HG03060 (cell line): ENCODE measurements at regions not wholly inside any gene's neighbourhood (a gene's known extent, or its start where the extent isn't known, plus 50 kb on each side); places are given as distances from the start of the nearest gene placed in this dataset.

Experiments
- ATAC-seq: cut with Tn5 transposase; IDR thresholded peaks from one replicate; pipeline ENCODE4 v1.9.1; 2021; ENCODE audit warnings: low read depth, moderate number of reproducible peaks; ENCODE audit not compliant: unreplicated experiment

DNA sequence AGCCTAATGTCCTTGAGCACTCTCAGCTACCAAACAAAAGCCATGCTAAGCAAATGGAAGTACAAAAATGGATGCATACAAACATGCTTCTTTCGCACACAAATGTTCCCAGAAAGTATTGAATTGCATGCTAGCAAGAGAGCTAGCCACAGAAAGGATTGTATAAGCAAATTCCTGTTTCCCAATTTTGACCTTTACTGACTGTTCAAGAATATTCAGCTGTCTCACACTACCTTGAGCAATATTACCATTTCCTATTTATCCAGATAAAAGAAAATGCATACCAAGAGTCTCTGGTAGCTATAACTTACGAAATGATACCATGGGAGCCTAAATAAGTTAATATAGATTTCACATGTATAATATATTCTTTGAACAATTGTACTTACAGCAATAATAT, 264.6 kb downstream of the TMEM167A start:
- ATAC-seq: no peak

DNA sequence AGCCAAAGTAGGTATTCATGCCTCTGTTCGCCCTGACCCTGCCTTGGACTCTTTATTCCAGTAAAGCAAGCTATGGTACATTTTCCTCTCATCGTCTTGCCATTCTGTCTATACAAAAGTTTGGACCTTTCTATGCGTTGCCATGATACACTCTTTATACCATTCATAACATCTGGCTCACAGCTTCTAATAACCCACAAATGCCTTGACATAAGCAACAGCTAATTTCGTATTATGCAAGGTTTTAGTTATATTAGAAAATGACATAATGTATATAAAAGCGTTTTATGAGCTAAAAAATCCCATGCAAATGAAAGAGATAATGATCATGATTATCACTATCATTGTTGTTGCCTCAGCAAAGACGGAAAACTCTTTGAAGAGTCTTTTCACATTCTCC, 265.7 kb downstream of the TMEM167A start:
- no peak for ATAC-seq

DNA sequence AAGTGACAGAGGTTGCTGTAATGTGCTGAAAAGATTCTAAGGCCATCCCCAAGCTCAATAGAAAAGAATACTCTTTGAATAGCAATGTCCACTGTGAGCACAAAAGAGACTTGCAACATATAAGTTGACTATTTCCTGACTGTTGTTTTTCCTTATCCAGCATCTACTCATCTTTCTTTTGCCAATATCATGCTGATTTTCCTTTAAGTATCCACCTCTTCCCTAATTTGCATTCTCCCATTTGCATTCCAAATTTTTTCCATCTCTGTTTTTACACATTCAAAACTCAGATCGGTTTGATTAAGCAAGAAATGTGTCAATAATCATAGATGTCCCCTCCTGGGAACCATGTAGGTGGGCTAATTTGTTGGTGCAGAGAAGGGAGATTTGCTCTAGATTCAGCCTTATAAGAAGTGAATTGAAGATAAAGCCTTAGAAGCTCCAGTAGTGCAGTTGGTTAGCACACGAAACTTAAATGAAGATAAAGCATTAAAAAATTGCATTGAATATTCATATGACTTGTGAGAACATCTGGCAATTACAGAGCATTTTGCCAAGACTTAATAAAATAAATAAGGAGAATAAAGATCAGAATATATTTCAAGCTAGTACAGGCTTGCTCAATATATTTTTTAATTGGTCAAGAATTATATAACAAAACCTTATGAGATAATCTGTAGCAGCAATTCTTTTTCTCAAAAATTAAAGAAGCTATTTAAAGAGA, 267.6 kb downstream of the TMEM167A start:
- ATAC-seq: no peak

DNA sequence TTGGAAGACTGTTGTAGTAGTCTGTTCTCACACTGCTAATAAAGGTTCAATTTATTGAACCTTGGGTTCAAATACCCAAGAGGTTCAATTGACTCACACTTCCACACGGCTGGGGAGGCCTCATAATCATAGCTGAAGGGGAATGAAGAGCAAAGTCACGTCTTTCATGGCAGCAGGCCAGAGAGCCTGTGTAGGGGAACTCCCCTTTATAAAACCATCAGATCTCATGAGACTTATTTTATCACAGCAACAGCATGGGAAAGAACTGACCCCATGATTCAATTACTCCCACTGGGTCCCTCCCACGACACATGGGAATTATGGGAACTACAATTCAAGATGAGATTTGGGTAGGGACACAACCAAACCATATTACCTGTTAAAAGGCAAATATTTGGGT, 268.2 kb downstream of the TMEM167A start:
- no peak for ATAC-seq

DNA sequence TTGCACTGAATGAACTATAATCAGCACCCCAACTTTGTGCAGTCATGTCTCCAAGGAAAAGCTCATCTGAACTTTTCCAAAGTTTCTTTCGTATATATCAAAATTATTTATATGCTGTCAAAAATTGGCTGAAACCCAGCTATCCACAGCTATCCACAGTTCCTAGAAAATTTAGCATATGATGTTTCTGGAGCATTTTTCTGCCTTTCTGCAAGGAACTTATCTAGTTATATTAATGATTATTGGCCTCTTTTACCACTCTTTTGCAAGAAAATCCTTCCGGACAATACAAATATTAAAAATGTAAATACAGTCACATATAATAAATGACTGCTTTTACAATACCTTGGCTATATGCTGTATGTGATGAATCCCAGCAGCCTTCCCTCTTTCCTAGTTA, 270.2 kb downstream of the TMEM167A start:
- ATAC-seq: no peak

DNA sequence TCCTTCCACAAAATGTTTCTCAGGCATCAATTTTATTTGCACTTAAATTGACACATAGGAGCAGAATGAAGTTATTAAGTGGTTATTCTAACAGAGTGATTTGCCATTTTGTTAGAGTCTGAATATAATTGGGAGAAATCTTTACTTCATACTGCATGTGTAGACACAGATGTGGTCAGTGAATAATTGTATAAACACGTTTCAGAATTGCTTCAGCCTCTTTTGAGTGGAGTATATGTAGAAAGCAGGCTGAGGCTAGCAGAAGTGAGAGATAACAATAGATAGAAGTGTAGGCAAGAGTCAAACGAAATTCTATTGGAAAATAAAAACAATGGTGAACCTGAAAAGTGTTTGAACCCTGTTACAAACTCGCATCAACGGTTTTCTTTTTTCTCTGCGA, 270.7 kb downstream of the TMEM167A start:
- no peak for ATAC-seq

DNA sequence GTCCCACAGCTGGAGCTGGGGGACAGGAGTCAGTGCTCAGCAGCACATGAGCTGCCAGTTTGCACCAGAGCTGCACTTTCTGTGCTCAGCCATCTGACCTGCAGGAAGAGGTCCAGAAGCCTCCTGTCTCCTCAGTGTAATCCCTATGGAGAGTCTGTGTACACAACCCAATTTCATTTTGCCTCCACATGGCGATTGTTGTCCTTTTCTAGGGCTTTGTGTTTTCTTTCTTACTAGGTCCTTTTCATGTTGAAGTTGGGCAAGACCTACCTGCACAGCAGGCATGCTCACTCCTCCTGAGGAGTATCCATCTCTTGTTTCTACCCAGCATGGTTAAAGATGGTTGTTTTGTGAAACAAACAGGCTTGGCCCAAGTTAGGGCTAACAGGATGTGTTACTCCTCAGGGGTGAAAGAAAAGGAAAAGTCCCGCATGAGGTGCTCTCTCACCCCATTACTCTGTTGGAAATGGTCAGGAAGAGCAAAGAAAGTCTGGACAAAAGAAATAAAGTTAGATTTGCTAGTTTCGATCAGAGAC, 273.0 kb downstream of the TMEM167A start:
- ATAC-seq: no peak

DNA sequence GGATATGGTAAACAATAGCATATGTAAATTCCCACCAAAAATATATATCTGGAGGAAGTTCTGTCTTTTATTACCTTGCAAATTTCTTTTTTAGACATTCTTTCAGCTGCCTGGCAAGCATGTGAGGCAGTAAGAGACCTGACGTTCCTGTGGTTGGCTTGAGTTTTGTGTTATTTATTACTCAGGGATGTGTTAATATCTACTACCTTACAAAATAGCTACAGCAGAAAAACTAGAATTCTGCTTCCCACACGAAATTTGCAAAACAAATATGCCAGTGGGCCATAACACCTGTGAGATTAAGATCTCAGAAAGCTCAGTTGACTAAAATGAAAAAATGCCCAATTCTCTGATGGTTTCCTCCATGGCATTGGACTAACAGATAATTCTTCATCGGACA, 274.2 kb downstream of the TMEM167A start:
- ATAC-seq: no peak

DNA sequence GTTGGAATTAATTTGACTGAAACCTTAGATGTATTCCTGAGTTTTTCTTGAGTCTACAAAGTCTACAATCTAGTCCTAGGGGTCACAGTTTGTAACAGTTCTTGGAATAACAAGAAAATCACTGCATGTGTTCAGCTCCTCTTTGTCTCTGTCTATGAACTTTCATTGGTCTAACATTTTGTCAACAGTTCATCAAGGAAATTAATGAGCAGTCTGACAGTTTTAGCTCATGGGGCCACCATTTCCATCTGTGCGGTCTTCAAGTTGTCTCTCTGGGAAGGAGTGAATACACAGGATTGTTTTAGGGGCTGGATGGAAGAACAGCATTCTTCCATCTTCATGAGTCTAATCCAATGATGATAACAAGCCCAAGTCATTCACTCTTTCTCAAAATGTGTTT, 276.4 kb downstream of the TMEM167A start:
- no peak for ATAC-seq

DNA sequence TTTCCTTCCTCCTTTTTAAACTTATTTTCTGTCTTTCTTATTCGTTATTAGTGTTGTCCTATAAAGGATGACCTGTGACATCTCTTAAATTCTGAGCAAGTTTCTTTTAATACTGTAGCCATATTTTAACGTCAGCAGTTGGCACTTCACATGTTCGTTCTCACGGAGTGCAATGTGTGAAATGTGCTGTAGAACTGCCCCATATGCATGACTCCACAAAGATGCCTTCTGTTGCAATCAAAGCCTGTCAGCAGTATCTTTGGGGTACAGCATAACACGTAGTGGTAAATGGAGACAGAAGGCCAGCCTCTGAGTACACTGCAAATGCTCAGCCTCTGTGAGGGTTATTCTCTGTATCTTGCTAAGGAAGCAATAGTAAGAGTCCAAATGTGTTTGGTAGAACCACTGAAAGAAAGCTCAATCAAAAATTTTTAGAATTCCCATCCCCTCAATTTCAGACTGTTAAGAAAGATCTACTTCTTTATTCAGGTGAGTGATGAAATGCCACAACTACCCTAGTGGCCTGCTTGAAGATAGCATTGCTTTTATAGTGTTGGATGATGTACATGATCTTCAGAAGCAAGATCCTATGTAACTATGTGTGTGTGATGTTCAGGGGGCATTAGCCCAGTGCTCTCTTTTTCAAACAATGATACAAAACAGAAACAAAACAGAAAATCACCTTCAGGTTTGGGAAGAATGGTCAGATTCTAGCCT, 277.7 kb downstream of the TMEM167A start:
- no peak for ATAC-seq

DNA sequence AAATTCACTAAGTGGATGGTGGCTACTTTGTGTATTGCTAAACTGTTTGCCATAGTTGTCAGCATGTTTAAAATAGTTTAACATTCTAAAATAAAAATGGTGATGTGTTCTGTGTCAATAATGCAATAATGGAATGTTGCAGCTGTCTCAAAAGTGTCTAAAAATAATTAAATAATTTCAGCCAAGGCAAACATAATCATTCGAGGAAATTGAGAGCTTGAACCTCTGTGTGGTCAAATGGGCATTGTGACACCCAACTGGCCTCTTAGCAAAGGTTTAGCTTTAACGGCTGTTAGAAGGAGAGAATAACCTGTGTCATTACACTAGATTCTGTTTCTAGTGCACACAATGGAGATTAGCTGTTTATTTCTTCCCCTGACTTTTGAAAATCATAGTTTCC, 278.5 kb downstream of the TMEM167A start:
- no peak for ATAC-seq

DNA sequence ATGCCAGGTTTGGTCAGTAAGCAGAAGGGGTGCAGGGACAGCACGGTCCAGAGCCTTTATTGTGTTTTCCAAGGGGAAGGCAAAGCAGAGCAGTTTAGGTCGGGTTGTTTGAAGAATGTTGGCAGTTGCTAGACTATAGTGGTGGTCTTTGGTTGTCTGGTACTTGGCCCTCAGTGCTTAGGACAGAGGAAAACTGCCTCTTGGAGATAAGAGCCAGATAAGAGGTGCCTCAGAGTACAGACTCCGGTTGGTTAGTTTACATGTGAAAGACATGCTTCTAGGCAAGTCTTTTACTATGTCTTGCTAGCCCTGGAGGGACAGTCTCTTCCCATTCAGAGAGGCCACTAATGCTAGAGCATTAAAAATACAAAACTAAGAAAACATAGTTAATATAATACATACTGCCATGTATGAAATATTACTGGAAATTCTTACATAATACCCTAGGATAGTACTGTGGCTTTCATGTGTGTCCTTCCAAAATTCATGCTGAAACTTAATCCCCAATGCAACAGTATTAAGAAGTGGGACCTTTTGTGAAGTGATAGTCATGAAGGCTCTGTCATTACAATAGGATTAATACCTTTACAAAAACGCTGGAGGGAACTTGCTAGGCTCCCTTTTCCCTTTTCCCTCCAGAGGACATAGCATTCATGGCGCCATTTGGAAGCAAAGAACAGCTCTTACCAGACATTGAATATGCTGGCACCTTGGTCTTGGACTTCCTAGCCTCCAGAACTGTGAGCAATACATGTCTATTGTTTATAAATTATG, 280.4 kb downstream of the TMEM167A start:
- ATAC-seq: no peak

DNA sequence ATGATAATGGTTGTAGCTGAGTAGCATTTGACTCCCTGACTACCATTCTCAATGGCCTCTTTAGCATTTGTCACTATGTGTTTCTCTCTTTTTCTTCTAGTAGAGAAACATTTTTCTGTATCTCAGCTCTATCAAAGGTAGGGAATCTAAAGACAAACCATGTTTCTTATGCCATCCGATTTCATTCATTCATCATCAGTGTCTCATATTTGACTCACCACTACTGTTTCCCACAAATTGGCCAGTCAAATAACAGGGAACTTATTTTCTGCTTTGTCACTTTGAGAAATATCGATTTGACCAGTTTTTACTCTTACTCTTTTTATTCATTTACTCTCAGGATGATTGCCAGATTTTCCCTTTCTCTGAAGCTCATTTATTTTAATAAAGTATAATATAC, 282.3 kb downstream of the TMEM167A start:
- no peak for ATAC-seq

DNA sequence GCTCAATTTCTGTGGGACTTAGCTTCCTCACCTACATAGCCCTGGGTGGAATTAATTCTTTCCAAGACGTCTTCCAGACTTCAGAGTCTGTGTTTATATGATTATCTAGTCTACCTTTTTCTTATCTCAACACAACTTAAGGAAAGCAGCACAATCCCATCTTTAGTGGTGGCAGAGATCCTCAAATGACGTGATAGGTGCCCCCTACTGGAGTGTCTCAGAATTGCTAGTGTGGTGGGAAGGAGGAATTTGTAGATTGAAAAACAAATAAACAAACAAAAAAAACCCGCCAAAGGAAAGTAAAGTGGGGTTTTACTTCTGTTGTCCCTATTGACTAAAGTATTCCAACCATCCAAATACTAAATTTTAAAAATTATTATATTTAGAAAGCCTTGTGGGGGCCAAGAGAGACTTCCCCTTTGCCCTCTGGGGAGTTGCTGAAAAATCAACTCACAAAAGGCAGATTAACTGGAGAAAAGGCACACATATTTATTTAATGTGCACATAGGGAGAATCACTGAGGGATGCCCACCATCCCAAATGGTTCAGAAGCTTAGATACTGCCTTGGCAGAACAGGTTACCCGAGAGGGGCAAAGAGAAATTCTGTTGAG, 283.3 kb downstream of the TMEM167A start:
- ATAC-seq: no peak

DNA sequence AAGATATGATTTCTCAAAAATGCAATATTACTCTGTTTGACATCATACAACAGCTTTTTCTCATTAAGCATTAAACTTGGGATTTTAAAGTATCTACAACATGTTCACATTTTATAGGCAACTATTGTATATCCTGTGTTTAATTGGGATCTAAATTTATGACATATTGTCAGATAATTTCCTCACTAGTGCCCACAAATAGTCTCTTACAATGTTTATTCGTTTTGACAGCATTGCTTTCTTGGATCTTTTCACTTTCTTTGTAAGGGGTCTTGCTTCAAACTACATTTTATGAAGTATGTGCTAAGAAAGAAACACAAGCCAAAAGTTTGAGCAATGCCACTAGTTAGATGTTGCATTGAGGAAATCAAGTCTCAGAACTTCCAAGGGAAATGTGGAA, 285.1 kb downstream of the TMEM167A start:
- ATAC-seq: no peak

DNA sequence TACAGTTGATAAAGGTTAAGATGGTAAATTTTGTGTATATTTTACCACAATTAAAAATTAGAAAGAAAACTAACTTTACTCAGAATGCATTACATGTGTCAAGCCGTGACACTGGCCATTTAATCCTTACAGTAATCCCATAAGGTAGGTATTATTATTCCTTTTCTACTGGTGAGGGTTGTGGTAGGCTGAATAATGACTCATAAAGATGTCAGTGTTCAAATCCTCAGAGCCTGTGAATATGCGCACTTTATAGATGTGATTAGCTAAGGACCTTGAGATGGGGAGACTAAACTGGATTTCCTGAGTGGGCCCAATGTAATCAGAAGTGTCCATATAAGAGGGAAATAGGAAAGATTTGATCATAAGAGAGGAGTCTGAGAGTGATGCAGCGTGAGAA, 288.1 kb downstream of the TMEM167A start:
- no peak for ATAC-seq

DNA sequence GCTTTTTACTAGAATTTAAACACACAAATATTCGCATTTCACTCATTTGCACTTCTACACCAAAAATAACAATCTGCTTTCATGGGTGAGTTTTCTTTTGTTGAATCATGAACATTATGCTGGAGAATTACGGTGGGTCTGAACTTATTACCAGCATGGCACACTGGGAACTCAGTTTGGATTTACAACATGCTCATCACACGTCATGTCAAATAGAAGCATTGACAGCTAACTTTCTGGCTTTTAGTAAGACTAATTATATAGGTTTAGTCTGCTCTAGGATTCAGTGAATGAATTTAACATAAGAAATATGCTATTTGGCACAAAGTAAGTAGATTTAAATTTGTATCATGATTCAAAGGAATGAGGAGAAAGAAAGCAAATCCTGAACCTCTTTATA, 290.4 kb downstream of the TMEM167A start:
- ATAC-seq: no peak

DNA sequence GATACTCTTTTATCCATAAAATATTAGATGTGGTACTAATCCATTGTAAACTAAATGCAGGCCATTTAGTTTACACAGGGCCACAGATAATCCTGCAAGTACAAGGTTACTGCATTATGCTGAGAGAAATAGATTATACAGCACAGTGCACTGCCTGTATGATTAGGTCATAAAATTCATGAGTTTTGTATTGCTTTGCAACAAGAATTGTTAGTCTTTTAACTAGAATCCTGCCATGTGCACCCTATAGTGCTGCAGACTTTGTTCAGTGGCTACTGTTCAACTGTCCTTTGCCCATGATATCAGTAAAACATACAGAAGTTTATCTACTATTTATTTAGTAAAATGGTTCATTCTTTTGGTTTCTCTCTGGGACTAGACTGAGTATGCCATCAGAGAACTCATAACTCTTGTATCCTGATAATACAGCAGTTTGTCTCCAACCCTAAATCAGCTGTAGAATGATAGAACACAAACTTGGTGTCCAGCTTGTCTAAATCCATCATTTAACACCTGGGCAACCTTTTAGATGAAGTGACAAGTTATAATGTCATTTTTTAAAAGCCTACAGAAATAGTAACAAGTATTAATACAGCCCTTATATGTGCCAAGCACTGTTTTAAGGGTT, 291.2 kb downstream of the TMEM167A start:
- no peak for ATAC-seq

DNA sequence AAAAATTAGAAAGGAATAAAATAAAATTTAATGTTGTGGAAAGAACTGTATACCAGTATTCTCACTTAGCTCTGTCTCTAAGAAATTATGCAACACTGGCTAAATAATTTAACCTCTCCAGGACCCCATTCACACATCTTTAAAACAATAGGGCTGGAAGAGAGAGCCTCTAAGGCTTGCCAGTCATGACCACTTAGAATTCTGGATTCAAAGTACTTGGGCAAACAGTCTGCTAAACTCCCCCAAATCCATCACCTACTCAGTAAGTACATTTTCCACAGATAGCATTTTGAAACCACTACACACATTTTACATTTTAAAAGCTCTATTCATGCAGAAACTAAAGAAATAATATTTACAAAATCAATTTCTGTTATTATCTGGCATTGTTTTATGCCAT, 291.7 kb downstream of the TMEM167A start:
- ATAC-seq: no peak

DNA sequence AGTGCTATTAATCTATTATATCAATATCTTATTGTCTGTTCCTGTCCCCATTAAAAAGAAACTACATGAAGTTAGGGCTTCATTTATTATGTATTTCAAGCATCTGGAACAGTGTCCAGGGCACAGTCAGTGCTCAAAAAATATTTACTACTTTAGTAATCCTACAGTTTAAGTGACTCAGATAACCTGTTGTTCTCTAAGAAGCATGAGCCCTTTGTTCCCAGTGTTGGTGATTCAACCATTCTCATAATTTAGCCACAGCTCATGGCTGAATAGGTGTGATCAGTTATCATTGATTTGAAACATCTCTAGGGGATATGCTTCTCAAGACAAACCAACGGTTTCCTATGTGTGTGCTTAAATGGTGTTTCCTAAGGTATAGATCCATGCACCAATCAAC, 292.7 kb downstream of the TMEM167A start:
- ATAC-seq: no peak
